GM18867 (cell line): ENCODE measurements at regions not wholly inside any gene's neighbourhood (a gene's known extent, or its start where the extent isn't known, plus 50 kb on each side); places are given as distances from the start of the nearest gene placed in this dataset.
A peak's percentile ranks its signal among the peaks of the same experiment; 100 is the strongest.
"Not testable (repeated sequence)": the region's sequence is repeated elsewhere in the genome, so short reads cannot be mapped to it uniquely, and the experiment has no call there.

Experiments used
- ATAC-seq: cut with Tn5 transposase; IDR thresholded peaks from one replicate; pipeline ENCODE4 v1.9.1; 2021; ENCODE audit warnings: mild to moderate bottlenecking, moderate library complexity; ENCODE audit not compliant: unreplicated experiment

DNA sequence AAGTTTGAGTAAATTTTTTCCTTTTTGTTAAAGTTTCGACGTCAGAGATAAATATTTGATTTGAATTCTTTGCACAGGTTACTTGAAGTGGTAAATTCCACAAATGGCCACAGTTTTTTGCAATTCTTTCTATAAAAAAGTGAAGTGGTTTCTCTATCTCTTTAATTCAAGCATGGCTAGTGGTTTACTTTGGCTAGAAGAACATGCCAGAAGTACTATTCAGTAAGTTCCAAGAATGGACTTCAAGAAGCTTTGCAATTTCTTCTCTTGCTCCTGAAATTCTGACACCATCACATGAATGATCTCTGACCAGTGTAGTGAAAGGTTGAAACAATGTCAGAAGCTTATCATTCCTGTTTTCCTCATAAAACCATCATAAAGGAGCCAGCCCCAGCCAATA is 55.7 kb upstream of the RNPC3 start:
- ATAC-seq, result no peak

DNA sequence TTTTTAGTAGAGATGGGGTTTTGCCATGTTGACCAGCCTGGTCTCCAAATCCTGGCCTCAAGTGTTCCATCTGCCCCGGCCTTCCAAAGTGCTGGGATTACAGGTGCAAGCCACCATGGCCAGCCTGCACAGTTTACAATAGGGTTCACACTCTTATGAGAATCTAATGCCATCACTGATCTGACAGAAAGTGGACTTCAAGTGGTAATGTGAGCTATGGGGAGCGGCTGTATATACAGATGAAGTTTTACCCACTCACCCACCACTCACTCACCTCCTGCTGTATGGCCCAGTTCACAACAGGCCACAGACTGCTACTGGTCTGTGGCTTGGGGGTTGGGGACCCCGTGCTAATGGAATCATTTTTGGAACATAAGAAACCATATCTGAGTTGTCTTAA is 58.4 kb upstream of the RNPC3 start:
- ATAC-seq, result no peak

DNA sequence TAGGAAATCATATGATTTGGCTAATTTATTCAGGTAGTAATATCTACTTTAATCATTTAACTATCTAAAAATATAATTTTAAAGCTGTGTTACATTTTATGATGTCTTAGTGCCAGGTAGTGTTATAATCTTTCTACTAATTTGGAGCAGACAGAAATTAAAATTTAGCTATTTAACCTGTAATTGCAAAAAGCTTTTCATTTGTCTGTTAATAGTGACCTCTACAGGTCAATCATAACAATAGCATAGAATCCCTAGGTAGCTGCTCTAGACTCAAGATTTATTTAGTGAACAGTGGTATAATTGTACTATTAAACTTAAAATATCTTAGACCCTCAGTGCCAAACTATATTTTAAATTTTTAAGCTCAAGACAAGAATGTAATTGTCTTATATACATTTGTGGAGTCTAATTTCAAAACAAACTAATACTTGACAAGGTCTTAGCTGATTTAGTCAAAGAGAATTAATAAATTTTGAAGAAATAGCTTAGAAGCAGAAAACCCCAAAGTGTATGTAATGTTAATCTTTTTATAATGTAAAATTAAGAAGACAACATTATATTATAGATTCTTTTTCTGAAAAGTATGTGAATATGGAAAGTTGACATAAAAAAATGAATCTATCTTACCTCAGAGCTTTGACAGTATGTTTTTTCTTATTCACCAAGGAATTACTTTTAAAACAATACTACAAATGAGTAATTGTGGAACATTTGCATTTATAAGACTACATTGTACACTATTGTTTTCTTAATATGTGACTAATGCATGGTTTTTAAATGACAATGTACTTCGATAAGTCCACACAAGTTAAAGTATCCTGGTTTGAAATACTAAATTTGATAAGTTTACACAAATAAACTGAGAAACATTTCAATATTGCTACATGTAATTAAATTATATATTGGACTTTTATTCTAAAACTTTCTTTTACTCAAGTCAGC is 64.1 kb upstream of the RNPC3 start:
- ATAC-seq, result peak; percentile 84

DNA sequence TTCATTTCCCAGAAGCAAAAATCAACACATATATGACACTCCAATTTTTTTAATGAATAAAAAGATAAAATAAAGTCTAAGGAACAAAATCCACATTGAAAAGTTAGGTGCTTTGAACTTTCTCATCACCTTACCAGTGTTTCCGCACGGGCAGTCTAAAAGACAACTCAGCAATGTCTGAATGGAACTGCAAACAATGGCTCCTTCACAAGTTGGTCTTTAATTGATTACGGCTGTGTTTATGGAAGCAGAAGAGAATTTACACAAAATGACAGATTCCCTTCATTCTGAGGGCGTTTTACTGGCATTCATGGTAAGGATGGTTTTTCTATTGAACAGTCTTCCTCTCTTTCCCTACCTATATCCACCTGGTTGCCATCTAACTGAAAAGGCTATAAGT is 65.0 kb upstream of the RNPC3 start:
- no peak for ATAC-seq

DNA sequence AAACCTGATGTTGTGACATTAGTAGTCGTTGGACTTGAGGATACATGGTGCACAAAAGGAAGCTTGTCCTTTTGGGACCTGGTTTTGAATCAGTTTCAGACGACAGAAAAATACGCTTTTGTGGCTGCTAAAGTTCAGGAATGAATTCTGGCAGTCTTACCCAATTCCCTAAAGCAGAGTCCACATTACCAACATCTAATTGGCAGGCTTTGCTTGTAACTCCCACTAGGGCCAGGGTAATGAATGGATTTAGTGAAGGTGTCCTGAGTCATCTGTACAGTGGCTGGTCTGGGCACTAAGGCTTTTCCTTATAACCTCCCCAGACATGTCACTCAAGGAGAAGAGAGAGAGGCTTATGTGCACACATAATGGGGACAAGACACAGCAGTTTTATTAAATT is 66.2 kb upstream of the RNPC3 start:
- ATAC-seq, result no peak

DNA sequence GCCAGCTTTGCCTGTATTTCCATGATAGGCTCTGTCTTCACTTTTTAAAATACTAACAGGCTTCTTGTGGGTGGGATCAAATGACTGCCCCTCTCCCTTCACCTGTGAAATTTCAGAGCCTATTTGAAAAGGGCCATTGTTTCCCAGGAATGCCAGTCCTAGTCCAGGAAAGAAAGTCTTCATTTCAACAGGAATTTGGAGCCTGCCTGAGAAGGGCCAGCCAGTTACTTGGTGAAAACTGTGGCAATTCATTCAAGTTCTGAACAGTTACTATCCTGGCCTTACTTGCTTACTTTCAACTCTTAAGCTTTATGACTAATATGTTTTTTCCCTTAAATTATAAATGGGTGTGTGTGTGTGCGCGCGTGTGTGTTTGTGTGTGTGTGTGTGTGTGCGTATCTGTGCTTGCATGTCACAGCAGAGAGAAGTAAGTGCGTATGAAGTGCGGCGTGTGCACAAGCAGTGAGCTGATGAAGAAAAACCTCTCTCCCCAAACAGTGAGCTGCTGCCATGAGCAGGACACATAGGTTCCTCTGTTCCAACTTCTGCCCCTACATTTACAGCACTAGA is 67.5 kb upstream of the RNPC3 start:
- no peak for ATAC-seq

DNA sequence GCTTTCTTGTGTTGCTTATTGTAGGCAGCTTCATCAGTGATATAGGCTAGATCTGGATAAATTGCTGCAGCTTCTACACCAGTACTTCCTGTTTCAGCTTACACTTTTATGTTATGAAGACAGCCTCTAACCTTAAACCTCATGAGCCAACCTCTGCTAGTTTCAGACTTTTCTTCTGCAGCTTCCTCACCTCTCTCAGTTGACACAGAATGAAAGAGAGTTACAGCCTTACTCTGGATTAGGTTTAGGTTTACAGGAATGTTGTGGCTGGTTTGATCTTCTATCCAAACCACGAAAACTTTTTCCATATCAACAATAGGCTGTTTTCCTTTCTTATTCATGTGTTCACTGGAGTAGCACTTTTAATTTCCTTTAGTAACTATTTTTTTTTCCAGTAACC is 76.9 kb upstream of the RNPC3 start:
- ATAC-seq, result no peak

DNA sequence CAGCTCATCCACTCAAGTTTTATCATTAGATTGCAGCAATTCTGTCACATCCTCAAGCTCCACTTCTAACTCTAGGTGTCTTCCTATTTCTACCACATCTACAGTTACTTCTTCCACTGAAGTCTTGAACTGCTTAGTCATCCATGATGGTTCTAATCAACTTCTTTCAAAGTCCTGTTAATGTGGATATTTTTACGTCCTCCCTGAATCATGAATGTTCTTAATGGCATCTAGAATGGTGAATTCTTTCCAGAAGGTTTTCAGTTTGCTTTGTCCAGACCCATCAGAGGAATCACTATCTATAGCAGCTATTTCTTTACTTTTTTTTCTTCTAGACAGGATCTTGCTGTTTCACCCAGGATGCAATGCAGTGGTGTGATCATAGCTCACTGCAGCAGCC is 78.0 kb upstream of the RNPC3 start:
- ATAC-seq, result no peak

DNA sequence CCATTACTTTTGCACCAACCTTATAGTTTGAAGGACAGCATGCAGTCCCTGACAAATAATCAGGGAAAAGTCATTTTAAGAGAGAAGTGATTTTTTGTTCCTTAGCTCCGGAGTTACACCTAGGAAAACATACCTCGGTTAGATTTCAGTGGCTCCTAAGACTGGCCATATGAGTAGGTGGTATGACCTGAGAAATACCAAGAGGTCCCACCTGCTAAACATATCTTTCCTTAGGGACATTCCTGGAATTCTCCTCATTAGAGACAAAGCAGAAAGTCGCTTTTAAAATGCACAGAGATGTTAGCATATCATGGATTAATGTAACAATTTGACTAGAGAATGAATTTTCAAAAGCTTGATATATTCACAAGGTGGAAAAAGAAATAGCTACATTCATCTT is 84.2 kb upstream of the RNPC3 start:
- no peak for ATAC-seq

DNA sequence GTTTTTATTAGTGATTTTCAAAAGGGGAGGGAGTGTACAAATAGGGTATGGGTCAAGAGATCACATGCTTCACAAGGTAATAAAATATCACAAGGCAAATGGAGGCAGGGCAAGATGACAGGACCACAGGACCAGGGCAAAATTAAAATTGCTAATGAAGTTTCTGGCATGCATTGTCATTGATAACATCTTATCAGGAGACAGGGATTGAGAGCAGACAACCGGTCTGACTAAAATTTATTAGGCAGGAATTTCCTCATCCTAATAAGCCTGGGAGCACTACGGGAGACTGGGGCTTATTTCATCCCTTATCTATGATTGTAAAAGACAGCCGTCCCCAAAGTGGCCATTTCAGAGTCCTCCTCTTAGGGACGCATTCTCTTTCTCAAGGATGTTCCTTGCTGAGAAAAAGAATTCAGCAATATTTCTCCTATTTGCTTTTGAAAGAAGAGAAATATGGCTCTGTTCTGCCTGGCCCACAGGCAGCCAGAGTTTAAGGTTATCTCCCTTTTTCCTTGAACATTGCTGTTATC is 88.9 kb upstream of the RNPC3 start:
- ATAC-seq, result not testable (repeated sequence)

DNA sequence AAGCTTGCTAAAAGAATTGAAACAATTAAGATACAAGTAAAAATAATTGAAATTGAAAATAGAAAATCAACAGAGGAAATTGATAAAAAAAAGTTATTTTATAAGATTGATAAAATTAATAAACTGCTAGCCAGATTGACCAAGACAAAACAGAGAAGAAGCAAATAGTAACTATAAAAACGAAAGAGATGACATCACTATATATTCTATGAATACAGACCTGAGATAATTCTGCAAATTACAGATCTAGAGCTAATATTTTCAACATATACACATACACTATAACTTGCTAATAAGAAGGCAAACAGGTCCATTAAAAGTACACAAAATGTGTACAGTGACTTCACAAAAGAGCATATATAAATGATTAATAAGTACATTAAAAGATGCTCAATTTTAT is 90.1 kb upstream of the RNPC3 start:
- ATAC-seq, result no peak

DNA sequence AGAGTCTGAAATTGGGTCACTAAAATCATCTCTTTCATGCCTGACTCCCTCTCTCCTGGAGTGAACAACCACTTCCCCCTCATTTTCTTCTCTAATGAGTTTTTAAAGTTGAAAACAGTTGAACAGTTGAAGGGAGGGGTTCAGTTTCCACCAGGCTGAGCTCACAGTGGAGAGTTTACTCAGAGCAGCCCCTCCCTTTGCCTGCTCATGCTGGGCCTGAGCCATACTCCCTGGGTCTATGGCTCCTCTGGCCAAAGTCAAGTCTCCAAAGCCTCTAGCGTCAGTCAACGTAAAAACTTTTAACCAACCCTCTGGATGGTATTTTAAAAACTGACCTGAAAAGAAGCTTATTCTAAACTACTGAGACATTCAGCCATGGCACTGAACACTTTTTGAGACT is 100.8 kb upstream of the RNPC3 start:
- no peak for ATAC-seq

DNA sequence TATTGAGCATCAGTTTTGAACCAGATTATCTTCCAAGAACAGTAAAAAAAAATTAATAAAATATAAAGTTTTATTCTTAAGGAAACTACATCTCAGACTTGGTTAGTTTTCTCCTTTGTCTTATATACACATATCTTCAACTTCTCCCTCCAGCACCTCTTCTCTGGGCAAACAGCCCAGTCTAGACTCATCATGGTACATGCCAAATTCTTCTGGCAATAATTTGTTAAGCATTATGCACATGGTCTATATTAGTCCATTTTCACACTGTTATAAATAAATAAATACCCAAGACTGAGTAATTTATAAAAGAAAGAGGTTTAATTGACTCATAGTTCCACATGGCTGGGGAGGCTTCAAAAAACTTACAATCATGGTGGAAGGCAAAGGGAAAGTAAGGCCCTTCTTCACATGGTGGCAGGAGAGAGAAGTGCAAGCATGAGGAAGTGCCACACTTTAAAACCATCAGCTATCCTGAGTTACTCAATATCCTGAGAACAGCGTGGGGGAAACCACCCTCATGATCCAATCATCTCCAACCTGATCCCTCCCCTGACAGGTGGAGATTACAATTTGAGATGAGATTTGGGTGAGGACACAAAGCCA is 108.7 kb upstream of the RNPC3 start:
- ATAC-seq, result no peak

DNA sequence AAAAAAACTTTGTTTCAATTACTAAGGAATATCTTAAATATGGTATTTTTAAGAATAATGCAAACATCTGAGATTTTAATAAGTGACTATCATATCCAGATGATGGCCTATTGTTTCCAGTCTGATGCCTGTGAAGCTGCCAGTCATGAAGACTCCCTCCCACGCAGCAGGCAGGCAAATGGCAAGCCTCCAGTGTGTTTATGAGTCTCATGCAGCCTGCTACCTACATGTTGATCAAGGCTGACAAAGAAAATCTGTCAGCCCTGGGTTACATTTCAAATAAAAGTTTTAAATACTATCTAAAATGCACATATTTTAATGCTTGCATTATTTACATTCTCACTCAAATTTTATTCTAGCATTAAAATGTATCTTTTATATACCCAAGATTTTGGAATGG is 137.6 kb upstream of the RNPC3 start:
- ATAC-seq, result no peak

DNA sequence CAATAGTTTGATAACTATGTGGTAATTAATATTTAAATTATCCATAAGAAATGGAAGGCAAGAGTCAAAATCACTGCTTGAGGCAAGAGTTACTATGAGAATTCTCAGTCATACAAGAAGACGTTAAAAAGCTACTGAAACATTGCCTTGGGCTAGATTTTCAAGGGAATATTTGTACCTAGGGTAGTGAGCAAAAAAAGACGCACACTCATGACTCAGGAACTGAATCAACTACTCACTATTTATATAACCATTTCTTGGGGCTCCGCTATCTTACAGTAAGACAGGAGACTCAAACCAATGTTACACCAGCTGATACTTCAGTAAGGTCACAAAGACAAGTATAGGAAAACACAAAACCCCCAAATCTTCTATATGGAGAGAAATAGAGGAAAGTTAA is 151.5 kb upstream of the RNPC3 start:
- no peak for ATAC-seq

DNA sequence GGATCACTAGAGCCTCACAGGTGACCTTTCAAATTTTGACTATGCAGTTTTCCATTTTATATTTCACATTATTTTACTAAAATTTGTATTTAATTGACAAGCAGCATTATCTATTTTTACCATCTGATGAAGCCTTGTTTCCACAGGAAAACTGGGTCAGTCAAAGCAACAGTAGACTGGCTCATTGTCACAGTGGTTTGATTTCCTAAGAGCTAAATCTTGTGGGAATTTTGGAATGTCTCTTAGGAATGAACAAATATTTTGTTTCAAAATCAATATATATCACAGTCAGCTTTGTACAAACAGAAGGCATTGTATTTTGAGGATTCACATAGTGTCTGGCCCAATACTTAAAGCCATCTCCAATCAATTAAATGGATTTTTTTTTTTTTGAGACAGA is 152.6 kb upstream of the RNPC3 start:
- ATAC-seq, result no peak

DNA sequence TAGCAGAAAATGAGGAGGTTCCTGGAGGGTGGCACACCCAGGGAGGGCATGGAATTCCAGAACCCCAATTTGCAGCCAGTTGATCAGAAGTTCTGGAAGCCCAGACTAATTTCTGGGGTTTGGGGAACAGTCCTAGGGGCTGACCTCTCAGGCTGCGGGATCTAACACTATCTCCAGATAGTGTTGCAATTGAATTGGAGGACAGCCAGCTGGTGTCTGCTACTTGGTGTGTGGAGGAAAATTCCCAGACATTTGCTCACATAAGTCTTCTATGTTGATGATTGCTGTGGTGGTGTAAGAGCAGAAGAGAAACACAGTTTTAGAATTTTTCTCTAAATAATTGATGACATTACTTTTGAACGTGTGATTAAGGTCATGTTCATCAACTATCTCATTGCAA is 154.3 kb upstream of the RNPC3 start:
- no peak for ATAC-seq

DNA sequence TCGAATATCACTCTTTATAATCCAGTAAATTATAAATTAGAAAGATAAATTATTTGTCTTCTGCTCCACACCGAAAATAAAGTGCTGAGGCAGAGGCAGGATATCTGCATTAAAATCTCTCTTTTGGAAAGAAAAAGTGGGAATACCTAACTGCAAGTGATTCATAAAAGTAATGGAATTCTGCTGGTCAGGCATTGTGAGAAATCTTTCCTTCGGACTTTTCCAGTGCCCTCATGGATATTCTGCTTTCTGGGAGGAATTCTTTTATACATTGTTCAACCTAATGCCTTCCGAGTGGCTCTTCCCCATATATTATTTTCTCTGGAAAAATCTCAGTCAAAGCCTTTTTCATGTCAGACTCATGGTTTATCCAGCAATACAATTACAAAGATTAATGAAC is 158.3 kb upstream of the RNPC3 start:
- no peak for ATAC-seq

DNA sequence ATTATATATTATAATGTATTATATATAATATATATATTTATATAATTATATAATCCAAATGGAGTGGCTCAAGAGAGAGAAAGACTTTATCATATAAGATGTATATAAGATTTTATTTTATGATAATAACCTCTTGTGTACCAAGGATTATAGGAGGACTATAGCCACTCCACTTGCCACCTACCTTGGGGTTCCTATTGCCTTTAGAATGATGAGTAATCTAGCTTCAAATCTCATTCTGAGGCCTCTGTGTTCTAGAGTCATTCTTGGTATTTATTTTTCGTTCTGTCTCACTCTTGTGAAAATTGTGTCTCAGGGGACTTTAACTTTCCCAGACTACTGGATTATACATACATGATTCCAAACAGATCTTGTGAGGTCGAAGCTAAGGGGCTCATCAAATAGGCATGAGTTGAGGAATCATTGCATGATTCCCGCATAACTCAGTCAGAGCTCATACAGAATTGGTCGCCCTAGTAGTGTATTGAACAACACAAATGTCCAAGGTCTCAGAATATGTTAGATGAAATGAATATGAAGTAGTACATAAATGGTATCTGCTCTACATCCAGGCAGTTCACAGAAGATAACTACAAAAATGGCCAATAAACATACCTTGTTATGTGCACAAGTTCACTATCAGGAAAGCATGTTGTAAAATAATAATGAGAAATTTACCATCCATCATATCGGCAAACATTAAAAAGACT is 159.5 kb upstream of the RNPC3 start:
- no peak for ATAC-seq

DNA sequence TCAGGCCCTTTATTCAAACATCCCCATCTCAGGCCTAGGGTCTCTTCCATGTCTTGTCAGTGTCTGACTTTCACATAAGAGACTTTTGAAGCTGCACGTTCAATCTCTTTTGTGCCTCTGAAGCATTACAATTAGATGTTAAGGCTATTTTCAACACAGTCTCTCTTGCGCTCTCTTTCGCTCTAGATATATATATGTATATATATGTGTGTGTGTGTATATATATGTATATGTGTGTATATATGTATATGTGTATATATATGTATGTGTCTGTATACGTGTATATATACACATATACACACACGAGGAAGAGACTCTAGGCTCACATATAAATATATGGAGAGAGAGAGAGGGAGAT is 162.5 kb upstream of the RNPC3 start:
- no peak for ATAC-seq

DNA sequence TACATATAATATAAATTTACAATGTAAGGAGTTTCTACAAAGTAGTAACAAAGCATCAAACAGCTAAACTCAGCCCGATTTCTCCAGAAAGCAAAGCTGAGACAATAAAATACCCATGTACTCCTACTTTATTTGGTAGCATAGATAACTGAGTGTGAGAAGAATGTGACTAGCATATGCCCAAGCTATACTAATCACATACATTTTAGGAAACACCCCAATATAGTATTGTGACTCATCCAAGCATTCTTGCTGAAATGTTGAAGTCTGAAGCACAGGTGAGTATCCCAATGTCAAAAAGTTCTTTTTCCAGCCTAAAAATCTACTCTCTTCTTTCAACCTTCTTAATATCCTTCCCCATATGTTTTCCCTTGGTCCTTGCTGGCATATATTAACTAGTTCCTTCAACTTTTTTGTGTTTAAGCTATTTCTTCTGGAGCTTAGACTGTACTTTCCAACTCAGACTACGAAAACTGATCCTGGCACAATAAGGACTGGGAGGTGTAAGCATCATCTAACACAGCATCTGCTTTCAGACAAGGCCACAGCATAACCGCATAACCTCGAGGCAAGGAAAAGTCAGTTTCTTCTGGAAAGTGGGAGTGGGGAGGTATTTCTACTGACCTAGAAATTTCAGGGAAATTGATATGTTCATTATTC is 163.0 kb upstream of the RNPC3 start:
- no peak for ATAC-seq
